ENCODE measurements at regions not wholly inside any gene's neighbourhood (a gene's known extent, or its start where the extent isn't known, plus 50 kb on each side); places are given as distances from the start of the nearest gene placed in this dataset.
A peak's percentile ranks its signal among the peaks of the same experiment; 100 is the strongest.

GRCh38 chr6:149182262-149182661 lies 135.2 kb upstream of the TAB2 start:
- no peak for DNase-seq (ENCODE audit: low read depth)

DNA sequence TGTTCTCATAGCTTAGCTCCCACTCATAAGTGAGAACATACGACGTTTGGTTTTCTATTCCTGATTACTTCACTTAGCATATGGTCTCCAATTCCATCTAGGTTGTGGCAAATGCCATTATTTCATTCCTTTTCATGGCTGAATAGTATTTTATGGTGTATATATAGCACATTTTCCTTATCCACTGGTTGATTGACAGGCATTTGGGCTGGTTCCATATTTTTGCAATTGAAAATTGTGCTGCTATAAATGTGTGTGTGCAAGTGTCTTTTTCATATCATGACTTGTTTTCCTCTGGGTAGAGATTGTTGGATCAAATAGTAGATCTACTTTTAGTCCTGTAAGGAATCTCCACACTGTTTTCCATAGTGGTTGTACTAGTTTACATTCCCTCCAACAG lies 133.0 kb upstream of the TAB2 start:
- no peak for DNase-seq (ENCODE audit: low read depth)

GRCh38 chr6:149185799-149186357 lies 131.6 kb upstream of the TAB2 start:
- DNase-seq (ENCODE audit: low read depth), result no peak

DNA sequence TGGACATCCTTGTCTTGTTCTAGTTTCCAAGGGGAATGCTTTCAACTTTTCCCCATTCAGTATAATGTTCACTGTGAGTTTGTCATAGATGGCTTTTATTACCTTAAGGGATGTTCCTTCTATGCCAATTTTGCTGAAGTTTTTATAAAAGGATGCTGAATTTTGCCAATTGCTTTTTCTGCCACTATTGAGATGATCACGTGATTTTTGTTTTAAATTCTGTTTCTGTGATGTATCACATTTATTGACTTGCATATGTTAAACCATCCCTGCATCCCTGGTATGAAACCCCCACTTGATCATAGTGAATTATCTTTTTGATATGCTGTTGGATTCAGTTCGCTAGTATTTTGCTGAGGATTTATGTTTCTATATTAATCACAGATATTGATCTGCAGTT lies 130.6 kb upstream of the TAB2 start:
- no peak for DNase-seq (ENCODE audit: low read depth)

- DNase-seq (ENCODE audit: low read depth), result peak; percentile 57
Measured at GRCh38 chr6:149190224-149190831, 127.2 kb upstream of the TAB2 start.

- DNase-seq (ENCODE audit: low read depth), result no peak
Measured at GRCh38 chr6:149194820-149195558, 122.5 kb upstream of the TAB2 start.

DNA sequence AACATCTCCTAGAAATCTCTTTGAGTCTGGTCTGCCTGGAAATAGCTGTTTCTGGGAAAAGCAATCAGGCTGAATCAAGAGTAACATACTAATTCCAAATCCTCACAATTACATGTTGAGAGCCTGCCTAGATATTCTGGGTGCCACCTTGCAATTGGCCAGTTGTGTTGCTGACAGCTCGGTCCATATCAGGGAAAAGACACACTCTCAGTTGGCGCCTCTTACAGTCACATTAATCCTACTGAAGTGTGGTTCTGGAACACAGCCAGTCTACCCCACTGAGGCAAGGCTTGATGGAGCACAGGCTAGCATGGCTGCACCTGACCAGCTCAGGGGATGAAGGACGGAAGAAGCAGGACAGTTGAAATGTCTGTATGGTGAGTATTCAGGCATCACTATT lies 121.4 kb upstream of the TAB2 start:
- no peak for DNase-seq (ENCODE audit: low read depth)

GRCh38 chr6:149197482-149197881 lies 120.0 kb upstream of the TAB2 start:
- DNase-seq (ENCODE audit: low read depth), result no peak

- DNase-seq (ENCODE audit: low read depth), result no peak
Measured at GRCh38 chr6:149198265-149198664, 119.2 kb upstream of the TAB2 start.

GRCh38 chr6:149200282-149200945 lies 117.1 kb upstream of the TAB2 start:
- no peak for DNase-seq (ENCODE audit: low read depth)

DNA sequence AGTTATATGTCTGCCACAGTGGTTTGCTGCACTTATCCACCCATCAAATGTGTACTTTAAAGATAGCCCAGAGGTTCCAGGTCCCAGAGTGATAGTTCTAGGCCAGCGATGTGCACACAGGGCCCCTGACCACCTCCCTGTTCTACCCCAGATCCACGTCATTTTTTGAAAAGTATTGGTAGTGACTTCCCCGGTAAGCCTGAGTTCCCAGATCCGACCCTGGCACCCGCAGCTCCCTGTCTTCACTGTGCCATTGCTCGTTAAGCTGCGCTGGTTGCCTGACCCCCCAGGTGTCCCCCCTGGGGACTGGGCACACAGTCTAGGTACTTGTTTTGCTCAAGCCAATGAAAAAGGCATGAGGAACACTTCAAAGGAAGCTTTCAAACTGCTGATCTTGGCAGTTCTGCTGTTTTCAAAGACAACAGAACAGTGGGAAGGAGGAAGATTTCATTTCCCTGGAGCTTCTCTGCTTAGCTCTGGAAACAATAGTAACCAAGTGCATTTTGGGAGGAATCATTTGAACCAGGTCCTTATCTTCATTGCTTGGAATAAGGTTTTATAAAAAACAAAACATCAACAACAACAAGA lies 116.3 kb upstream of the TAB2 start:
- DNase-seq (ENCODE audit: low read depth), result no peak

GRCh38 chr6:149202100-149202499 lies 115.4 kb upstream of the TAB2 start:
- no peak for DNase-seq (ENCODE audit: low read depth)

DNA sequence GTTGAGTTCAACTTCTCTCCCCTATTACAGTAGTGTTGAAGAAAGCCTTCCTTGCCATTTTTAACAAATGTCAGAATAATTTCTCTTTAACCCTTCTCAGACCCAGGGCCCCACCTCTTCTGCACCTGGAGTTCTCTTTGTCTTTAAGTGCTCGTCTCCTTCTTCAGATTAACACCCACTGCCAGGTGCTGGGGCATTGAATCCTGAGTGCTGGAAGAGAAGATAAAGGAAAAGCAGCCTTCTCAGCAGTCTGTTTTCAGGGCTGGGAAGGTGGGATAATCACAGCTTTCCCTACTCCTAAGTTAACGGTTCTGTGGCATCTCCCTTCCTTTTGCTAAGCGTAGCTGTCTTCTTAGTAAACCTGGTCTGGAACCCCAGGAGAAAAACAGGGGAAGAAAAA lies 114.6 kb upstream of the TAB2 start:
- DNase-seq (ENCODE audit: low read depth), result no peak

DNA sequence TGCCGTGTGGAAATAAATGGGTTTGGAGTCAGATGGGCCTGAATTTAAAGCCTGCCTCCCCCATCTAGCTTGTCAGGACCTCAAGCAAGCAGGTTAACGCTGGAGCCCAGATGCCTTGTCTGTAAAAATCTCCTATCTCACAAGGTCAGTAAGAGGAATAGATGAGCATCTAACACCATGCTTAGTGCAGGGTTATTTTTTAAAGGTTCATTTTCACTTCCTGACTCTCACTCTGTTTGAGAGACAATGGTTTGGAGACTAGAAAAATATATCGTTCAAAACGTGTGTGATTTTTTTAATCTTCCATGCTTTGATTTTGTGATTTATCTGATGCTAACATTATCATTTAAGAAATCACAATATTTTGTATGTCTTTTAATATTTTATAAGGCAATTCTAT lies 114.0 kb upstream of the TAB2 start:
- no peak for DNase-seq (ENCODE audit: low read depth)

DNA sequence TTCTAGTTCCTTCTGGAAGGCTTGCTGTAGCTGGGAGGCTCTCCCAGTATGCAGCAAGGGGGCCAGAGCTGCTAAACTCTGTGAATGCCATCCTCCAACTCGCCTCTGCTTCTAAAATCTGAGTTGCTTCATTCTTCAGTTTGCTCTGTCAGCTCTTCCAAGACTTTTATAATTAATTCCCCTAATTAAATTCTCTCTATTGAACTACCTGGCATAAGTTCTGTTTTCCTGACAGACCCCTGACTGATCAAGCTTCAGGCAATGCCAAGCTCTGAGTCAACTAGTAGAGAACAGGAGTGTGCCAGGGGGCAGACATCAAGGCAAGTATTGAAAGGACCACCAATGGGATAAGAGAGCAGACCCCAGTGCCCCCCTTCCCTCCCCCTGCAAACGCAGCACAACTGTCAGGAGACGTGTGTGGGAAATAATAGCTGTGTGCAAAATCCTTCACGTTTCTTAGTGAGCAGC lies 109.3 kb upstream of the TAB2 start:
- DNase-seq (ENCODE audit: low read depth), result no peak

DNA sequence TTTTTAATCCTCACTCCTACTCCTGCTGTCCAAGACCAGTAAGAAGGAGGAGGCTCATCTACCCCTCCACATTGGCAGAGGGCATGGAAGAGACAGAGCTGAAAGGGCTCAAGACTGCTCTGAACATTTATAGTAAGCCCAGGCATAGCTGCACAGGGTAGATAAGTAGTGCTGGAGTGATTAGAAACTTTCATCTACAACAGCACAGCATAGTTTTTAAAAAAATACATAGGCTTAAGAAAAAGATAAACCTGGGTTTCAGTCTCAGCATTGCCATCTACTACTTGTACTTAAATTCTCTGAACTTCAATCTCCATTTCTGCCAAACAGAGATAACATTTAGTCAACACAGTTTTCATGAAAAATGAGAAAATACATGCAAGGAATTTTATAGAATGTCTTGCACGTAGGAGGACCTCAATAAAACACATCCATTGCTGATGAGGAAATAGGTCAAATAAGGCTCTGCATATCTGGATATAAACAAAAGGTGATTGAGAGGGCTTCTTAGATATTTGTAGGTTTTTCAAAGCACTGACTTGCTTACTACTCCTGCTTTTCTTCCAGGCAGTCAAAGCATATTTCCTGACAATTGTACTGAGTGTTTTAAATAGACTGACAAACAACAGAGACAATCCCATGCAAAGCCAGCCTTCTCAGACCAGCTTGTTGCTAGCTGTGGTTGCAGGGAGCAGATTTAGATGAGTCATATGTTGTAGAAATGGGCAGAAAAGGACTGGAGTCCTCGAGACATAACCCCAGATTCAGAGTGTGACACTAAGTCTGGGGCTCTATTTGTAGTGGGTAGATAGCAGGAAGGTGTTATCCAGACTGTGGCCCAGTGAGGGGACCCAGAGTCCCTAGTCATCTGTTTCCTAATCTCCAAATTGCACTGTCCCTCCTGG lies 107.4 kb upstream of the TAB2 start:
- DNase-seq (ENCODE audit: low read depth), result no peak

- no peak for DNase-seq (ENCODE audit: low read depth)
Measured at GRCh38 chr6:149211046-149211571, 106.4 kb upstream of the TAB2 start.

GRCh38 chr6:149212206-149212605 lies 105.3 kb upstream of the TAB2 start:
- DNase-seq (ENCODE audit: low read depth), result no peak

- peak; percentile 33 for DNase-seq (ENCODE audit: low read depth)
Measured at GRCh38 chr6:149212892-149213801, 104.4 kb upstream of the TAB2 start.

- DNase-seq (ENCODE audit: low read depth), result no peak
Measured at GRCh38 chr6:149213829-149214228, 103.7 kb upstream of the TAB2 start.

All from activated T-cell treated with anti-CD3 and anti-CD28 coated beads for 48 hours (primary cell).